Testis (tissue), 2 donors: ENCODE measurements at regions not wholly inside any gene's neighbourhood (a gene's known extent, or its start where the extent isn't known, plus 50 kb on each side); places are given as distances from the start of the nearest gene placed in this dataset.
"Not testable (repeated sequence)": the region's sequence is repeated elsewhere in the genome, so short reads cannot be mapped to it uniquely, and the experiment has no call there.

Source experiments
- DNase-seq: peaks from one replicate; pipeline ENCODE4 v3.0.0-alpha.2; 2019
- H3K27ac ChIP-seq, 2 donors: fragments of 200-600 bp; sonication (generic); one replicate each; pipeline ENCODE4 v1.5.1; 2019
- H3K27me3 ChIP-seq: fragments of 200-600 bp; sonication (generic); one replicate; pipeline ENCODE4 v1.5.1; 2019
- H3K36me3 ChIP-seq: fragments of 200-600 bp; sonication (generic); one replicate; pipeline ENCODE4 v1.5.1; 2017; ENCODE audit warnings: low read depth; ENCODE audit errors: missing control alignments
- H3K4me1 ChIP-seq: fragments of 200-600 bp; sonication (generic); one replicate; pipeline ENCODE4 v1.5.1; 2019
- H3K4me3 ChIP-seq, 2 donors: fragments of 200-600 bp; sonication (generic); one replicate each; pipeline ENCODE4 v1.5.1; 2017 to 2019
- H3K9me3 ChIP-seq: fragments of 200-600 bp; sonication (generic); one replicate; pipeline ENCODE4 v1.5.1; 2017
- CTCF ChIP-seq, 3 experiments: fragments of 450-650 bp in 2 of 3; fragments of 200-600 bp in 1 of 3; sonication (generic) in 1 of 3; IDR thresholded peaks; one replicate each; pipeline ENCODE4 v1.5.1; 2016 to 2019; ENCODE audit warnings: antibody characterized with exemption in 3 of 3, mild to moderate bottlenecking in 2 of 3, moderate library complexity in 1 of 3
- POLR2A ChIP-seq: fragments of 450-650 bp; IDR thresholded peaks from one replicate; pipeline ENCODE4 v1.6.1; 2017; ENCODE audit warnings: antibody characterized with exemption, mild to moderate bottlenecking, moderate library complexity
- WGBS, 2 donors: methylation state at CpG; one replicate each; pipeline ENCODE4 v1.1.5; 2018; 5-methylcytosine and 5-hydroxymethylcytosine counted together
- intact Hi-C: fragments of 100-400 bp; cut with DNase I; formaldehyde crosslinking; loops from one replicate; pipeline ENCODE4 v1.15.1; 2023; ENCODE audit warnings: low total_unique reads

GRCh38 chr4:28278676-28279075 lies 1418.0 kb downstream of the STIM2 start:
- Histone ChIP-seq H3K27ac (no peak overlapping the region), H3K27me3 (no peaks in the 10 kb centered on the region), H3K9me3 (no peaks in the 10 kb centered on the region), H3K36me3 (no peaks in the 10 kb centered on the region), H3K4me3 (no peak overlapping the region), H3K4me1 (no peaks in the 10 kb centered on the region)
- intact Hi-C loops: no loop called here
- TF ChIP-seq POLR2A: no peak
- no peak for TF ChIP-seq CTCF (IDR thresholded peaks at IDR 0.05)
- 71 to 79% methylated on average over 1 of the region's 1 CpG for WGBS, 2 donors
- DNase-seq: no peak

- 82 to 91% methylated on average over 2 of the region's 2 CpGs for WGBS, 2 donors
- no peak overlapping the region for H3K4me3 ChIP-seq
- no peak for DNase-seq
- no peaks in the 10 kb centered on the region for H3K9me3 ChIP-seq
- H3K4me1 ChIP-seq: no peaks in the 10 kb centered on the region
- no peaks in the 10 kb centered on the region for H3K36me3 ChIP-seq
- intact Hi-C loops: no loop called here
- H3K27ac ChIP-seq: no peak overlapping the region
- no peaks in the 10 kb centered on the region for H3K27me3 ChIP-seq
- TF ChIP-seq CTCF (IDR thresholded peaks at IDR 0.05) (no peak), POLR2A (no peak)
Observed at GRCh38 chr4:28279249-28279648, 1418.6 kb downstream of the STIM2 start.

- DNase-seq, H3K9me3 ChIP-seq, intact Hi-C loops, H3K36me3 ChIP-seq, H3K4me1 ChIP-seq, H3K27ac ChIP-seq, H3K4me3 ChIP-seq, H3K27me3 ChIP-seq: not testable (repeated sequence)
- whole genome bisulfite sequencing, 2 donors: 80 to 88% methylated on average over 9 of the region's 9 CpGs
Observed at GRCh38 chr4:28286266-28286665, 1425.6 kb downstream of the STIM2 start.

- intact Hi-C loops: no loop called here
- 42 to 63% methylated on average over 3 of the region's 3 CpGs for WGBS, 2 donors
- no peak for TF ChIP-seq CTCF (IDR thresholded peaks at IDR 0.05)
- no peak for TF ChIP-seq POLR2A
- Histone ChIP-seq H3K4me3 (no peak overlapping the region), H3K27ac (no peak overlapping the region), H3K36me3 (no peaks in the 10 kb centered on the region), H3K4me1 (no peaks in the 10 kb centered on the region), H3K27me3 (no peaks in the 10 kb centered on the region), H3K9me3 (no peaks in the 10 kb centered on the region)
- DNase-seq: no peak
Observed at GRCh38 chr4:28287831-28288233, 1427.2 kb downstream of the STIM2 start.

GRCh38 chr4:28296239-28296638 lies 1435.6 kb downstream of the STIM2 start:
- intact Hi-C loops: no loop called here

More at GRCh38 chr4:28296239-28296638, 1435.6 kb downstream of the STIM2 start:
- H3K4me1 ChIP-seq: no peaks in the 10 kb centered on the region
- no peak for DNase-seq
- H3K9me3 ChIP-seq: no peaks in the 10 kb centered on the region
- no peaks in the 10 kb centered on the region for H3K36me3 ChIP-seq
- H3K27ac ChIP-seq: no peak overlapping the region
- WGBS, 2 donors: 90 to 95% methylated on average over 1 of the region's 1 CpG
- H3K27me3 ChIP-seq: no peaks in the 10 kb centered on the region
- H3K4me3 ChIP-seq: no peak overlapping the region
- no peak for TF ChIP-seq CTCF (IDR thresholded peaks at IDR 0.05)
- no peak for TF ChIP-seq POLR2A
